Esophagus squamous epithelium (tissue), 4 donors: ENCODE measurements at regions not wholly inside any gene's neighbourhood (a gene's known extent, or its start where the extent isn't known, plus 50 kb on each side); places are given as distances from the start of the nearest gene placed in this dataset.

Source experiments
- POLR2A ChIP-seq, 4 donors: fragments of 450-650 bp; IDR thresholded peaks; one replicate each; pipeline ENCODE4 v1.6.1; 2017; ENCODE audit warnings: antibody characterized with exemption in 4 of 4, mild to moderate bottlenecking in 4 of 4, moderate library complexity in 3 of 4
- TF ChIP-seq, protein P1 (sequence below), 6 experiments: fragments of 450-650 bp in 4 of 6; fragments of 200-600 bp in 2 of 6; sonication (generic) in 2 of 6; IDR thresholded peaks; one replicate each; pipeline ENCODE4 v1.5.1; 2016 to 2019; ENCODE audit warnings: antibody characterized with exemption in 6 of 6, mild to moderate bottlenecking in 4 of 6, moderate library complexity in 4 of 6

DNA sequence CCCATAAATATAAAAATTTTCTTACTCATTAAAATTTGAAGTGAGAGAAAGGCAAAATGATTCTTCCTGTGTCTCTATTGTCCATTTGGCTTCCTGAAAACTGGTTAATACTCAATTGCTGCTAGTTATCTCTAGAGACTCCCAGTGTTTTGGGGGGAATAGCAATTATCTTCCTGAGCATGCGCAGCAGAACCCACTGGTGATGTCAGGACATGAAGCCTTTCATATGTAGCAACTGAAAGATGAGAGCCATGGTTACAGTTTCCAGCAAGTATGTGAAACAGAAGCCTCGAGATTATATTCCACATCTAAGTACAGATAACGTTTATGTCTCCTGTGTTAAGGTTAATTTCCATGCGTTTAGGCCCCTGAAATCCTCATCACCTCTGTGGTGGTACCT is 254.3 kb upstream of the FIGN start:
- TF ChIP-seq, protein P1, sequence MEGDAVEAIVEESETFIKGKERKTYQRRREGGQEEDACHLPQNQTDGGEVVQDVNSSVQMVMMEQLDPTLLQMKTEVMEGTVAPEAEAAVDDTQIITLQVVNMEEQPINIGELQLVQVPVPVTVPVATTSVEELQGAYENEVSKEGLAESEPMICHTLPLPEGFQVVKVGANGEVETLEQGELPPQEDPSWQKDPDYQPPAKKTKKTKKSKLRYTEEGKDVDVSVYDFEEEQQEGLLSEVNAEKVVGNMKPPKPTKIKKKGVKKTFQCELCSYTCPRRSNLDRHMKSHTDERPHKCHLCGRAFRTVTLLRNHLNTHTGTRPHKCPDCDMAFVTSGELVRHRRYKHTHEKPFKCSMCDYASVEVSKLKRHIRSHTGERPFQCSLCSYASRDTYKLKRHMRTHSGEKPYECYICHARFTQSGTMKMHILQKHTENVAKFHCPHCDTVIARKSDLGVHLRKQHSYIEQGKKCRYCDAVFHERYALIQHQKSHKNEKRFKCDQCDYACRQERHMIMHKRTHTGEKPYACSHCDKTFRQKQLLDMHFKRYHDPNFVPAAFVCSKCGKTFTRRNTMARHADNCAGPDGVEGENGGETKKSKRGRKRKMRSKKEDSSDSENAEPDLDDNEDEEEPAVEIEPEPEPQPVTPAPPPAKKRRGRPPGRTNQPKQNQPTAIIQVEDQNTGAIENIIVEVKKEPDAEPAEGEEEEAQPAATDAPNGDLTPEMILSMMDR (IDR thresholded peaks at IDR 0.05): no peak
- TF ChIP-seq POLR2A (IDR thresholded peaks at IDR 0.05): no peak
